Endothelial cell of umbilical vein (primary cell): ENCODE measurements at regions not wholly inside any gene's neighbourhood (a gene's known extent, or its start where the extent isn't known, plus 50 kb on each side); places are given as distances from the start of the nearest gene placed in this dataset.
"Not testable (repeated sequence)": the region's sequence is repeated elsewhere in the genome, so short reads cannot be mapped to it uniquely, and the experiment has no call there.

ENCODE experiments used
- BruUV-seq: library from RNA; stranded (reverse); fragments of 400-500 nt; replicated peaks from 2 replicates; lab custom pipeline; 2021; lab: Mats Ljungman, UMichigan
- CTCF ChIA-PET: fragments of 300-600, 350-600 bp; sonication (Branson Sonifier 250); formaldehyde crosslinking; loops from one replicate; lab custom pipeline; 2021; ENCODE audit warnings: antibody characterized with exemption, inconsistent platforms; lab: Charles Lee
- POLR2A ChIA-PET: fragments of 300-600, 350-600 bp; sonication (Branson Sonifier 250); formaldehyde crosslinking; loops from one replicate; lab custom pipeline; 2021; ENCODE audit warnings: antibody characterized with exemption, inconsistent platforms; lab: Charles Lee
- DNase-seq: peaks from one replicate; pipeline ENCODE4 v3.0.0-alpha.2; 2011; ENCODE audit warnings: low read depth, low spot score
- FAIRE-seq: peaks from 2 replicates; lab custom pipeline; 2011; peaks lifted over from hg19 to GRCh38; lab: Jason Lieb, UNC
- H2AFZ ChIP-seq: 2 replicates; pipeline ENCODE4 v1.6.0; 2012; ENCODE audit warnings: low read depth, low read length, control low read depth, inconsistent platforms
- H3K27ac ChIP-seq: 2 replicates; pipeline ENCODE4 v1.5.1; 2011; ENCODE audit warnings: low read depth, mild to moderate bottlenecking, control low read depth, low read length, moderate library complexity; ENCODE audit not compliant: insufficient read depth
- H3K27me3 ChIP-seq, 2 experiments: 2 replicates each; pipeline versions ENCODE4 v1.6.0 to v1.6.1; 2011; ENCODE audit warnings: low read length in 2 of 2, mixed read lengths in 1 of 2; ENCODE audit not compliant: control insufficient read depth in 2 of 2, insufficient read depth in 2 of 2
- H3K36me3 ChIP-seq, 2 experiments: 2 replicates in 1 of 2; 3 replicates in 1 of 2; pipeline ENCODE4 v1.5.1; 2011; ENCODE audit warnings: low read length in 2 of 2, mild to moderate bottlenecking in 1 of 2, moderate library complexity in 1 of 2; ENCODE audit not compliant: control insufficient read depth in 2 of 2, insufficient read depth in 2 of 2; ENCODE audit errors: extremely low read depth in 1 of 2
- H3K4me1 ChIP-seq: 3 replicates; pipeline ENCODE4 v1.5.1; 2011; ENCODE audit warnings: mild to moderate bottlenecking, low read length; ENCODE audit not compliant: control insufficient read depth, insufficient read depth; ENCODE audit errors: extremely low read depth
- H3K4me2 ChIP-seq: 2 replicates; pipeline ENCODE4 v1.6.1; 2011; ENCODE audit warnings: low read length, control low read depth, mixed read lengths; ENCODE audit not compliant: insufficient read depth
- H3K4me3 ChIP-seq, 3 experiments: fragments of 200-600 bp in 1 of 3; sonication (generic), shearing (Covaris generic) in 1 of 3; replicated peaks in 1 of 3; 2 replicates each; pipeline ENCODE4 v1.5.1; 2011 to 2016; ENCODE audit warnings: control low read depth in 3 of 3, low read length in 3 of 3, mild to moderate bottlenecking in 2 of 3, inconsistent platforms in 1 of 3, low read depth in 1 of 3, moderate library complexity in 1 of 3; ENCODE audit not compliant: insufficient read depth in 1 of 3
- H3K79me2 ChIP-seq: 2 replicates; pipeline ENCODE4 v1.6.0; 2012; ENCODE audit warnings: low read length, inconsistent platforms; ENCODE audit not compliant: control insufficient read depth, insufficient read depth
- H3K9ac ChIP-seq: replicated peaks from 2 replicates; pipeline ENCODE3; 2011; ENCODE audit warnings: low read length, control low read depth; ENCODE audit not compliant: insufficient read depth; ENCODE audit errors: extremely low read depth
- H3K9me1 ChIP-seq: replicated peaks from 3 replicates; pipeline ENCODE4 v1.6.0; 2011; ENCODE audit warnings: mild to moderate bottlenecking, low read length; ENCODE audit not compliant: control insufficient read depth, insufficient read depth; ENCODE audit errors: extremely low read depth
- H3K9me3 ChIP-seq: replicated peaks from 2 replicates; pipeline ENCODE4 v1.5.1; 2012; ENCODE audit warnings: low read length, inconsistent platforms; ENCODE audit not compliant: control insufficient read depth, insufficient read depth
- H4K20me1 ChIP-seq: replicated peaks from 2 replicates; pipeline ENCODE3; 2011; ENCODE audit warnings: mild to moderate bottlenecking, low read length; ENCODE audit not compliant: control insufficient read depth, insufficient read depth; ENCODE audit errors: extremely low read depth
- CTCF ChIP-seq, 2 donors: IDR thresholded peaks; 1 replicate in 1 of 2; 2 replicates in 1 of 2; pipeline ENCODE4 v1.5.1; 2011; ENCODE audit warnings: low read length in 2 of 2, mild to moderate bottlenecking in 2 of 2, moderate library complexity in 2 of 2, control low read depth in 1 of 2, inconsistent platforms in 1 of 2, low read depth in 1 of 2; ENCODE audit not compliant: insufficient read depth in 1 of 2; ENCODE audit errors: extremely low read depth in 1 of 2
- EZH2 ChIP-seq: IDR thresholded peaks from 2 replicates; pipeline ENCODE4 v1.6.1; 2012; ENCODE audit warnings: borderline replicate concordance, low read depth, mild to moderate bottlenecking, moderate library complexity, low read length, inconsistent platforms; ENCODE audit not compliant: severe bottlenecking
- FOS ChIP-seq: IDR thresholded peaks from 2 replicates; pipeline ENCODE4 v1.6.1; 2011; ENCODE audit warnings: mild to moderate bottlenecking, low read length, moderate library complexity, borderline replicate concordance; ENCODE audit not compliant: insufficient read depth
- GATA2 ChIP-seq: IDR thresholded peaks from 2 replicates; pipeline ENCODE4 v1.7.0; 2011; ENCODE audit warnings: low read depth, mild to moderate bottlenecking, moderate library complexity, mixed read lengths, low read length; ENCODE audit not compliant: insufficient read length, insufficient read depth
- JUN ChIP-seq: IDR thresholded peaks from 2 replicates; pipeline ENCODE4 v1.6.1; 2011; ENCODE audit warnings: borderline replicate concordance, low read depth; ENCODE audit not compliant: insufficient read length, insufficient read depth
- MYC ChIP-seq: IDR thresholded peaks from one replicate; pipeline ENCODE4 v1.6.1; 2011; ENCODE audit warnings: mild to moderate bottlenecking, low read depth, low read length
- POLR2A ChIP-seq: IDR thresholded peaks from 2 replicates; pipeline ENCODE4 v1.6.1; 2012; ENCODE audit warnings: low read depth, mild to moderate bottlenecking, control low read depth, low read length
- POLR2AphosphoS5 ChIP-seq: IDR thresholded peaks from 2 replicates; pipeline ENCODE4 v1.6.1; 2012; ENCODE audit warnings: low read depth, mild to moderate bottlenecking, control low read depth, low read length, moderate library complexity; ENCODE audit not compliant: insufficient read depth
- dilution Hi-C: fragments of 300-500 bp; cut with MboI; formaldehyde crosslinking; loops from one replicate; pipeline ENCODE4 v1.15.0; 2019; ENCODE audit warnings: low sequenced_read_pairs; ENCODE audit not compliant: extremely low pct_ligation_motif_present
- intact Hi-C: fragments of 100-400 bp; cut with micrococcal nuclease; formaldehyde crosslinking; loops from one replicate; pipeline ENCODE4 v1.10.0; 2022
- TF ChIP-seq, protein P1 (sequence below): IDR thresholded peaks from 2 replicates; pipeline ENCODE4 v1.6.1; 2011; ENCODE audit not compliant: insufficient read depth, insufficient read length

DNA sequence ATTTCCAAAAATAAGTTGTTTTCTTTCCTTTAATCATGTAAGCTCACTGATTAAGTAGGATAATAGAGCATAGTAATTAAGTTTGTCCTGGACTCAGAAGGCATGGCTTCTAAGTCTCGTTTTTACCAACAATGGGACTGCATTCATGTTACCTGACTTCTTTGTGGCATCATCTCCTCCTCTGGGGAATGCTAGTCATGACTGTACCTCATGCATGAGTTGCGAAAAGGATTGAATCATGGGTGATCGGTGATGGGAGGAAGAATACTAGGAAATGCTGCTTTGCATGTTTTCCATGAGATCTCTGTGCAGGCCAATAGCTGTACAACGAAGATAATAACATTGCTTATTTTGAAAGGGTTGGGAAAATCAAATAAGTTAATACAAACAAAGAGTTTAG lies 981.6 kb downstream of the CNTNAP5 start:
- Histone ChIP-seq H3K9me3 (no peaks in the 10 kb centered on the region), H3K9me1 (no peaks in the 10 kb centered on the region), H3K79me2 (no peaks in the 10 kb centered on the region), H3K36me3 (no peaks in the 10 kb centered on the region), H3K27me3 (no peaks in the 10 kb centered on the region), H3K4me2 (no peak overlapping the region), H2AFZ (no peak overlapping the region), H3K9ac (no peak overlapping the region), H4K20me1 (no peaks in the 10 kb centered on the region), H3K27ac (no peak overlapping the region), H3K4me1 (no peaks in the 10 kb centered on the region), H3K4me3 (no peak overlapping the region)
- FAIRE-seq, result no peak
- no peak for TF ChIP-seq GATA2
- no peak for TF ChIP-seq POLR2A
- no peak for TF ChIP-seq JUN
- TF ChIP-seq MYC, result no peak
- TF ChIP-seq POLR2AphosphoS5, result no peak
- TF ChIP-seq EZH2, result no peak
- TF ChIP-seq, protein P1, sequence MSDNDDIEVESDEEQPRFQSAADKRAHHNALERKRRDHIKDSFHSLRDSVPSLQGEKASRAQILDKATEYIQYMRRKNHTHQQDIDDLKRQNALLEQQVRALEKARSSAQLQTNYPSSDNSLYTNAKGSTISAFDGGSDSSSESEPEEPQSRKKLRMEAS, result no peak
- no peak for TF ChIP-seq FOS
- TF ChIP-seq CTCF (IDR thresholded peaks at IDR 0.05; ENCODE audit: extremely low read depth in 1 of 2, insufficient read depth in 1 of 2, low read depth in 1 of 2, low read length in 2 of 2), result no peak
- BruUV-seq, result no TSS peak
- dilution Hi-C loops (no loop called here), intact Hi-C loops (no loop called here)
- ChIA-PET CTCF (no interaction called here), POLR2A (no interaction called here)
- no peak for DNase-seq

- POLR2A ChIA-PET, H3K9me1 ChIP-seq, intact Hi-C loops, H3K9me3 ChIP-seq, H3K36me3 ChIP-seq, H3K27ac ChIP-seq, H3K4me1 ChIP-seq, H4K20me1 ChIP-seq, H3K27me3 ChIP-seq, BruUV-seq, H3K4me3 ChIP-seq, DNase-seq, FAIRE-seq, CTCF ChIA-PET, H3K4me2 ChIP-seq, H2AFZ ChIP-seq, H3K79me2 ChIP-seq, H3K9ac ChIP-seq, dilution Hi-C loops: not testable (repeated sequence)
Measured at GRCh38 chr2:125028721-125029120, 1003.6 kb downstream of the CNTNAP5 start.
